GM21529 (cell line): ENCODE measurements at regions not wholly inside any gene's neighbourhood (a gene's known extent, or its start where the extent isn't known, plus 50 kb on each side); places are given as distances from the start of the nearest gene placed in this dataset.
"Not testable (repeated sequence)": the region's sequence is repeated elsewhere in the genome, so short reads cannot be mapped to it uniquely, and the experiment has no call there.

ENCODE experiments used
- ATAC-seq: cut with Tn5 transposase; IDR thresholded peaks from one replicate; pipeline ENCODE4 v1.9.1; 2021; ENCODE audit not compliant: unreplicated experiment

GRCh38 chr2:117179405-117179804 is 635.1 kb upstream of the DDX18 start:
- ATAC-seq = no peak

GRCh38 chr2:117190856-117191559 is 623.5 kb upstream of the DDX18 start:
- ATAC-seq = no peak

GRCh38 chr2:117195381-117195780 is 619.1 kb upstream of the DDX18 start:
- no peak for ATAC-seq

- no peak for ATAC-seq
Measured at GRCh38 chr2:117199511-117199910, 615.0 kb upstream of the DDX18 start.

- ATAC-seq = no peak
Measured at GRCh38 chr2:117212562-117212961, 601.9 kb upstream of the DDX18 start.

GRCh38 chr2:117217145-117217544 is 597.3 kb upstream of the DDX18 start:
- no peak for ATAC-seq

- ATAC-seq = no peak
Measured at GRCh38 chr2:117222809-117223208, 591.7 kb upstream of the DDX18 start.

- ATAC-seq = no peak
Measured at GRCh38 chr2:117232305-117232704, 582.2 kb upstream of the DDX18 start.

- ATAC-seq = no peak
Measured at GRCh38 chr2:117257362-117257761, 557.1 kb upstream of the DDX18 start.

- no peak for ATAC-seq
Measured at GRCh38 chr2:117269574-117269973, 544.9 kb upstream of the DDX18 start.

GRCh38 chr2:117271631-117272030 is 542.9 kb upstream of the DDX18 start:
- no peak for ATAC-seq

- no peak for ATAC-seq
Measured at GRCh38 chr2:117273009-117273671, 541.4 kb upstream of the DDX18 start.

- no peak for ATAC-seq
Measured at GRCh38 chr2:117293012-117293411, 521.5 kb upstream of the DDX18 start.

- ATAC-seq = no peak
Measured at GRCh38 chr2:117299451-117299850, 515.0 kb upstream of the DDX18 start.

- no peak for ATAC-seq
Measured at GRCh38 chr2:117308861-117309770, 505.4 kb upstream of the DDX18 start.

- ATAC-seq = no peak
Measured at GRCh38 chr2:117321816-117322215, 492.7 kb upstream of the DDX18 start.

- ATAC-seq = no peak
Measured at GRCh38 chr2:117323331-117323730, 491.2 kb upstream of the DDX18 start.

GRCh38 chr2:117330641-117331040 is 483.9 kb upstream of the DDX18 start:
- no peak for ATAC-seq

GRCh38 chr2:117335967-117336366 is 478.5 kb upstream of the DDX18 start:
- no peak for ATAC-seq

- ATAC-seq = no peak
Measured at GRCh38 chr2:117336496-117336895, 478.0 kb upstream of the DDX18 start.

- not testable (repeated sequence) for ATAC-seq
Measured at GRCh38 chr2:117337981-117338380, 476.5 kb upstream of the DDX18 start.

GRCh38 chr2:117339980-117340379 is 474.5 kb upstream of the DDX18 start:
- no peak for ATAC-seq
